T47D (cell line): ENCODE measurements at regions not wholly inside any gene's neighbourhood (a gene's known extent, or its start where the extent isn't known, plus 50 kb on each side); places are given as distances from the start of the nearest gene placed in this dataset.

Experiments used
- DNase-seq, 2 experiments: peaks; one replicate each; pipeline versions ENCODE4 v3.0.0 to v3.0.0-alpha.2; 2011 to 2012; ENCODE audit warnings: low read depth in 1 of 2, low spot score in 1 of 2
- JUND ChIP-seq: IDR thresholded peaks from 2 replicates; pipeline ENCODE4 v1.6.1; 2012; ENCODE audit warnings: low read depth
- in situ Hi-C: cut with HindIII; loops from 2 replicates; pipeline ENCODE4 v1.10.0; 2016; ENCODE audit warnings: low sequenced_read_pairs, low pct_unique_long_range_greater_than_20kb

DNA sequence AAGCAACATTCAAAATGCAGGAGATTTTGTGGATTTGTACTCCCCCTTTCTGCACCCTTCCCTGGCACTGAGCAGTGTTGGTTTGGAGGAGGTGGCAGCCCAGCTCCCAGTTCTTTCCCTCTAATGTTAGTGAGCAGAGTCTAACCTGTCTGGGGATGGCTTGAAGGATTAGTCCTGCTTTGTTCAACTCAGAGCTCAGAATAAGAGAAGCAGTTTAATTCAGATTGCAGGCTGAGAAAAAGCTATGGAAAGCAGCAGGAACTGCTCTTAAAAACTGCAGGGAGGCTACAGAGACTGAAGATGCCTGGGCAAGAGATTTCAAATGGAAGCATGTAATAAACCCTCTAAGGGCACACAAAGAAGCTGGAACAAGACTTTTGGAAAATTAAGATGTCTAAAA is 223.4 kb upstream of the GGTLC1 start:
- no peak for DNase-seq
- in situ Hi-C loops: no loop called here

DNA sequence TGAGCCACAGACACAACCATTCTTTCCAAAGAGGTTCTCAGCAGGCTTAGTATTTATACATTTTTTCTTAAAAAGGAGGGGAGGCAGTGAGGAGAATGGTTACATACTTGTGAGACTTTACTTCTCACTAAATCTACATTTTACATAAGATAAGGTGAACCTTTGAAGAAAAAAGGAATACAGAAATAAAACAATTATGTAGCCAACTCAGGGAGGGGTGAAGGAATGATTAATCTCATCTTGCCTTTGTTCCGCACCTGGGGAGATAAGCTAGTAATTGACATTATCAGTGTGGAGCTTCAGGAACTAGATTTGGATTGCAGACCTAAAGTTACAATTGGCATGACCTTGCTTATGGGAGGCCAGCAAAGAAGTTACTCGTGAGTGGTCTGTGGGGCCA is 221.8 kb upstream of the GGTLC1 start:
- in situ Hi-C loops: no loop called here
- DNase-seq: no peak
- no peak for TF ChIP-seq JUND

More for the DNA sequence above, 223.4 kb upstream of the GGTLC1 start:
- TF ChIP-seq JUND: no peak

- in situ Hi-C loops: no loop called here
- DNase-seq: peak; percentile 9 to 67
- TF ChIP-seq JUND: no peak
Observed at GRCh38 chr20:24208652-24209051, 220.1 kb upstream of the GGTLC1 start.

DNA sequence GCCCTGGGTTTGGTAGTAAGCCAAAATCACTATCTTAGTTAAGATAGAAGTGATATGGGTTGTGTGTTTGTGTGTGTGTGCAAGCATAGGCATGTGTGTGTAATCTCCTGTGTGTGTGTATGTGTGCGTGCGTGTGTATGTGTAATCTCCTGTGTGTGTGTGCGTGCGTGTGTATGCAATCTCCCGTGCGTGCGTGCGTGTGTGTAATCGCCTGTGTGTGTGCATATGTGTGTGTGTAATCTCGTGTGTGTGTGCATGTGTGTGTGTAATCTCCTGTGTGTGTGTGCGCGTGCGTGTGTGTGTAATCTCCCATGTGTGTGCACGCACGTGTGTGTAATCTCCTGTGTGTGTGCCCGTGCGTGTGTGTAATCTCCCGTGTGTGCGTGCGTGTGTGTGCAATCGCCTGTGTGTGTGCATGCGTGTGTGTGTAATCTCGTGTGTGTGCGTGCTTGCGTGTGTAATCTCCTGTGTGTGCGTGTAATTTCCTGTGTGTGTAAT is 219.3 kb upstream of the GGTLC1 start:
- TF ChIP-seq JUND: no peak
- in situ Hi-C loops: no loop called here
- no peak for DNase-seq

GRCh38 chr20:24206995-24207394 is 218.4 kb upstream of the GGTLC1 start:
- no peak for DNase-seq
- TF ChIP-seq JUND: no peak
- in situ Hi-C loops: no loop called here

DNA sequence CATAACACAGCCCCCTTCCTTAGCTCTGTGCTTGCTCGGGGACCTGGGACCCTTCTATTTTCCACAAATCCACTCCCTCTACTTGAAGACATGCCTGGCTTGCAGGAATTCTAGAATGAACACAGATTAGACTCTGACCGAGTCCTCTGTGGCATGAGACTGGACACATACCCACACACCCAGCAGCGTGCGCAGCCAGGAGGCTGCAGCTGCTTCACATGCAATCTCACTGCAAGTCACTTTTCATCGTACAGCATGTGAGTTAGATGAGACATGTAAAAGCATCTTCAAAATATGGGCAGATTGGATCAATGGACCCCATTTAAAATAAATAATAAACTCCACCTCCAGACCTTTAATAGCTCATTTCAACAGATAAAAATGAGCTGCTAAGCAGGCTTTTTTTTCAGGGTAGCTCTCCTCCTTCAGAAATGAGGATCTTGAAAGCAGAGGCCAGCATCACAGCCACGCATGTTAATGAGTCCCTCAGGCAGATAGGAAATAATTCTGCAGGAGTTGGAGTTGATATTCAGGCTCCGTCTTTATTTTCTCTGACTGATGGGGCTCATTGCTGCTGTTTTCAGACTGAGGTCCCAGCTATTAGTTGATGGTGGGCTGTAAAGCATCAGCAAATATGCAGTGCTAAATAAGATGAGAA is 215.1 kb upstream of the GGTLC1 start:
- DNase-seq: no peak
- no peak for TF ChIP-seq JUND
- in situ Hi-C loops: no loop called here

GRCh38 chr20:24199501-24199900 is 210.9 kb upstream of the GGTLC1 start:
- DNase-seq: no peak
- TF ChIP-seq JUND: no peak
- in situ Hi-C loops: no loop called here

GRCh38 chr20:24194143-24194542 is 205.6 kb upstream of the GGTLC1 start:
- in situ Hi-C loops: no loop called here
- no peak for TF ChIP-seq JUND
- DNase-seq: peak in 1 of 2 experiments; percentile 35

DNA sequence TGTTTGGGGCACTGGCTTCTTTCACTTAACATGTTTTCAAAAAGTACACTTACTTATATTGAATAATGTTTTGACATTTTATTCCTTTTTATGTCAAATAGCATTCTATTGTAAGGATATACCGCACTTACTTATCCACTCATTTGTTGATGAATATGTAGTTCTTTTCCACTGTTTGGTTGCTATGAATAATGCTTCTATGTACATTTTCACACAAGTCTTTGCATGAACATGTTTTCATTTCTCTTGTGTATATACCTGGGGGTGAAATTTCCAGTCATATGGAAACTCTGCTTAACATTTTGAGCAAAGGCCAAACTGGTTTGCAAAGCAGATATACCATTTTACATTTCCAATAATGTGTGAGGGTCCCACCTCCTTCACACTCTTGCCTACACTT is 202.3 kb upstream of the GGTLC1 start:
- in situ Hi-C loops: no loop called here
- DNase-seq: no peak
- TF ChIP-seq JUND: no peak

GRCh38 chr20:24185791-24186190 is 197.2 kb upstream of the GGTLC1 start:
- no peak for DNase-seq
- in situ Hi-C loops: no loop called here
- no peak for TF ChIP-seq JUND

DNA sequence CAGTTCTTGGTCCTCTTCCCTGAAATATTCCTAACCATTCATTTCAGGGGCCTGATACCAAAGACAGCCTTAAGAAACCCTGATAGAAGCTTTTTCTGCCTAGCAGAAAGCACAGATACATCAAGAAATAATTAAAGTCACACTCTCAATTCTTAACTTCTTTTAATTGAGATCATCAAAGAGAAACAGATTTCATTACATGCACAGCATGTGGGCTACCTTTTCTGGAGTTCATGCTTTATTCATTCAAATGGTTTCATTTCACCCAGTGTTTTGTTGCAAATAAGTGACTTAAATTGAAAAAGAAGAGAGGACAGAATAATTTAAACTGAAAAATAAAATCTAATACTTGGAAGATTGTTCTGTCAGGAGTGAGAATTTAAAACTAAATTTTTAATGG is 192.6 kb upstream of the GGTLC1 start:
- no peak for TF ChIP-seq JUND
- no peak for DNase-seq
- in situ Hi-C loops: no loop called here

DNA sequence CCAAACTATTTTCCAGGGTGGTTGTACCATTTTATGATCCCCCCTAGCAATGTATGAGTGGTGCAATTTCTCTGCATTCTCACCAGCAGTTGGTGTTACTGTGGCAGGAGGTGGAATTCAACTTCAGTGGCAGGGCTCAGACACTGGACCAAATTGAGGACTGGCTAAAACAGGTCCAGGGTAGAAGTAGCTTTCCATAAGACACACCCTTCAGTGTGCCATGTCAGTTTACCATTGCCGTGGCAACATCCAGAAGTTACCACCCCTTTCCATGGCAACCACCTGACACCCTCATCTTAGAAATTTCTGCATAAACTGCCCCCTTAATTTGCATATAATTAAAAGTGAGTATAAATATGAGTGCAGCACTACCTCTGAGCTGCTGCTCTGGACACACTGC is 180.7 kb upstream of the GGTLC1 start:
- in situ Hi-C loops: no loop called here
- DNase-seq: peak in 1 of 2 experiments; percentile 25
- TF ChIP-seq JUND: no peak

DNA sequence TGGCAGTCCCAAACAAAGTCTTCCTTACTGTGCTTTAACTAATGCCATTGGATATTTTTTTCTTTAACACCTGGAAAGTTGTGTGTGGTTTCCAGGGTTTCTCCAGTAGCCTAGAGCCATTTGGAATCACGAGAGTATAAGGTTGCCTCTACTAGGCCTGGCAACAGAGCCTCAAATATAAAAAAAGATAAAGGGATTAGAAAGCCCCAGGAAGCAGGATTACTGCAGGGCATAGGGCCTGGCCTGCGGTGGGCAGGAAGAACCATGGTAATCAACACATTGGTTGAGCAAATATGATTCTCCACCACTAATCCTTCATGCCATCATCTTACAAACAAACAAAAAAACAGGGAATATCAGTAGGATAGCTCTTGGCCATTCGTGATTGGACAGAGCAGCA is 177.8 kb upstream of the GGTLC1 start:
- in situ Hi-C loops: no loop called here
- TF ChIP-seq JUND: no peak
- DNase-seq: no peak

DNA sequence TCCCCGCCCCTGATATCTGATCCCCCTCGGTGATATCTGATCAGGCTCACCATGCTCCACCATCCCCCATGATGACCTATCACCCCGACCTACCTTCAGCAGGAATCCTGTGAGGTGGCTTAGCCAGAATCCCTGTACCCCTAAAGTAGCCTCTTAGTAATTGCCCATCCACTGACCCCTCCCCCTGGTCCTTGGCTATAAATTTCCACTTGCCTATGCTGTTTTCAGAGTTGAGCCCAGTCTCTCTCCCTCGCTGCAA is 177.5 kb upstream of the GGTLC1 start:
- TF ChIP-seq JUND: no peak
- in situ Hi-C loops: no loop called here
- no peak for DNase-seq
